ENCODE measurements at regions not wholly inside any gene's neighbourhood (a gene's known extent, or its start where the extent isn't known, plus 50 kb on each side); places are given as distances from the start of the nearest gene placed in this dataset.
"Not testable (repeated sequence)": the region's sequence is repeated elsewhere in the genome, so short reads cannot be mapped to it uniquely, and the experiment has no call there.

- CTCF ChIA-PET: no interaction called here
- POLR2A ChIA-PET: no interaction called here
Observed at GRCh38 chr7:42580061-42580460, 331.8 kb downstream of the C7orf25 start.

GRCh38 chr7:42575171-42575570, 336.7 kb downstream of the C7orf25 start:
- CTCF ChIA-PET: no interaction called here

GRCh38 chr7:42574685-42575084, 337.2 kb downstream of the C7orf25 start:
- CTCF ChIA-PET: no interaction called here
- POLR2A ChIA-PET: no interaction called here

More at GRCh38 chr7:42575171-42575570, 336.7 kb downstream of the C7orf25 start:
- POLR2A ChIA-PET: no interaction called here

- CTCF ChIA-PET: no interaction called here
- POLR2A ChIA-PET: no interaction called here
Observed at GRCh38 chr7:42573881-42574672, 337.1 kb upstream of the GLI3 start.

GRCh38 chr7:42572561-42572960, 335.6 kb upstream of the GLI3 start:
- CTCF ChIA-PET: no interaction called here
- POLR2A ChIA-PET: no interaction called here

GRCh38 chr7:42572056-42572455, 335.0 kb upstream of the GLI3 start:
- ChIA-PET CTCF (no interaction called here), POLR2A (no interaction called here)

GRCh38 chr7:42570944-42571343, 333.9 kb upstream of the GLI3 start:
- ChIA-PET POLR2A (no interaction called here), CTCF (no interaction called here)

- ChIA-PET POLR2A (no interaction called here), CTCF (no interaction called here)
Observed at GRCh38 chr7:42567051-42567450, 330.0 kb upstream of the GLI3 start.

- ChIA-PET CTCF (no interaction called here), POLR2A (no interaction called here)
Observed at GRCh38 chr7:42561797-42562196, 324.8 kb upstream of the GLI3 start.

GRCh38 chr7:42560866-42561265, 323.9 kb upstream of the GLI3 start:
- CTCF ChIA-PET: interaction anchor here (0.6 kb wide), 1 partner anchor 560 kb away, joined by 3 read pairs; no protein-coding TSS in a partner anchor
- POLR2A ChIA-PET: no interaction called here

GRCh38 chr7:42554932-42555331, 317.9 kb upstream of the GLI3 start:
- POLR2A ChIA-PET, CTCF ChIA-PET: not testable (repeated sequence)

GRCh38 chr7:42552227-42552626, 315.2 kb upstream of the GLI3 start:
- CTCF ChIA-PET: no interaction called here
- POLR2A ChIA-PET: no interaction called here

- POLR2A ChIA-PET: no interaction called here
- CTCF ChIA-PET: no interaction called here
Observed at GRCh38 chr7:42550706-42551470, 313.9 kb upstream of the GLI3 start.

- POLR2A ChIA-PET: no interaction called here
- CTCF ChIA-PET: no interaction called here
Observed at GRCh38 chr7:42549866-42550485, 313.0 kb upstream of the GLI3 start.

- ChIA-PET POLR2A (no interaction called here), CTCF (no interaction called here)
Observed at GRCh38 chr7:42548816-42549611, 312.0 kb upstream of the GLI3 start.

GRCh38 chr7:42545049-42545724, 308.2 kb upstream of the GLI3 start:
- CTCF ChIA-PET: no interaction called here
- POLR2A ChIA-PET: no interaction called here

GRCh38 chr7:42543953-42544352, 306.9 kb upstream of the GLI3 start:
- ChIA-PET CTCF (no interaction called here), POLR2A (no interaction called here)

- CTCF ChIA-PET, POLR2A ChIA-PET: not testable (repeated sequence)
Observed at GRCh38 chr7:42542446-42542845, 305.4 kb upstream of the GLI3 start.

GRCh38 chr7:42534441-42534840, 297.4 kb upstream of the GLI3 start:
- ChIA-PET CTCF (no interaction called here), POLR2A (no interaction called here)

GRCh38 chr7:42527004-42527403, 290.0 kb upstream of the GLI3 start:
- ChIA-PET POLR2A (no interaction called here), CTCF (no interaction called here)

Data from activated CD8-positive, alpha-beta memory T cell treated with anti-CD3 and anti-CD28 coated beads for 36 hours (primary cell).